Activated CD8-positive, alpha-beta memory T cell treated with anti-CD3 and anti-CD28 coated beads for 24 hours (primary cell): ENCODE measurements at regions not wholly inside any gene's neighbourhood (a gene's known extent, or its start where the extent isn't known, plus 50 kb on each side); places are given as distances from the start of the nearest gene placed in this dataset.
"Not testable (repeated sequence)": the region's sequence is repeated elsewhere in the genome, so short reads cannot be mapped to it uniquely, and the experiment has no call there.

Source experiments
- DNase-seq: peaks from one replicate; pipeline ENCODE4 v3.0.0-alpha.2; 2020

GRCh38 chr12:5096241-5096924 is 52.7 kb downstream of the KCNA5 start:
- no peak for DNase-seq

- no peak for DNase-seq
Observed at GRCh38 chr12:5097786-5098185, 54.1 kb downstream of the KCNA5 start.

- DNase-seq = no peak
Observed at GRCh38 chr12:5099136-5099535, 55.5 kb downstream of the KCNA5 start.

- no peak for DNase-seq
Observed at GRCh38 chr12:5099591-5099990, 55.9 kb downstream of the KCNA5 start.

- no peak for DNase-seq
Observed at GRCh38 chr12:5101686-5102085, 58.0 kb downstream of the KCNA5 start.

- no peak for DNase-seq
Observed at GRCh38 chr12:5102261-5102789, 58.6 kb downstream of the KCNA5 start.

GRCh38 chr12:5102806-5103205 is 59.1 kb downstream of the KCNA5 start:
- DNase-seq = no peak

GRCh38 chr12:5110345-5110744 is 66.7 kb downstream of the KCNA5 start:
- DNase-seq = no peak

- DNase-seq = no peak
Observed at GRCh38 chr12:5114436-5114835, 70.8 kb downstream of the KCNA5 start.

GRCh38 chr12:5121784-5122183 is 78.1 kb downstream of the KCNA5 start:
- DNase-seq = not testable (repeated sequence)

GRCh38 chr12:5122256-5122831 is 78.7 kb downstream of the KCNA5 start:
- not testable (repeated sequence) for DNase-seq

GRCh38 chr12:5123921-5124320 is 80.2 kb downstream of the KCNA5 start:
- no peak for DNase-seq

GRCh38 chr12:5124401-5124800 is 80.7 kb downstream of the KCNA5 start:
- DNase-seq = no peak

GRCh38 chr12:5134861-5135525 is 91.3 kb downstream of the KCNA5 start:
- DNase-seq = no peak

GRCh38 chr12:5138256-5138655 is 94.6 kb downstream of the KCNA5 start:
- DNase-seq = no peak

GRCh38 chr12:5138845-5139244 is 95.2 kb downstream of the KCNA5 start:
- no peak for DNase-seq

GRCh38 chr12:5139751-5140150 is 96.1 kb downstream of the KCNA5 start:
- DNase-seq = no peak

- no peak for DNase-seq
Observed at GRCh38 chr12:5140190-5140589, 96.5 kb downstream of the KCNA5 start.

GRCh38 chr12:5148880-5149279 is 105.2 kb downstream of the KCNA5 start:
- DNase-seq = no peak

GRCh38 chr12:5154091-5154490 is 110.4 kb downstream of the KCNA5 start:
- DNase-seq = no peak

GRCh38 chr12:5155866-5156265 is 112.2 kb downstream of the KCNA5 start:
- no peak for DNase-seq

- no peak for DNase-seq
Observed at GRCh38 chr12:5160827-5161226, 117.1 kb downstream of the KCNA5 start.

GRCh38 chr12:5163661-5164060 is 120.0 kb downstream of the KCNA5 start:
- no peak for DNase-seq

- no peak for DNase-seq
Observed at GRCh38 chr12:5165296-5165970, 121.8 kb downstream of the KCNA5 start.
